IMR-90 (cell line): ENCODE measurements at regions not wholly inside any gene's neighbourhood (a gene's known extent, or its start where the extent isn't known, plus 50 kb on each side); places are given as distances from the start of the nearest gene placed in this dataset.

Experiments used
- ATAC-seq: fragments of 200-7000 bp; cut with Tn5 transposase; 2 replicates; pipeline ENCODE4 v1.9.1; 2020; ENCODE audit warnings: low read depth, mild to moderate bottlenecking, moderate library complexity
- BruUV-seq: library from RNA; stranded (reverse); fragments of 400-500 nt; replicated peaks from 2 replicates; lab custom pipeline; 2021; lab: Mats Ljungman, UMichigan
- CTCF ChIA-PET: fragments of 300-600 bp; formaldehyde crosslinking; extraction: SDS; loops from one replicate; lab custom pipeline; 2021; ENCODE audit warnings: antibody characterized with exemption; lab: Yijun Ruan, JAX
- POLR2A ChIA-PET: fragments of 300-600 bp; sonication (Branson Sonifier 250); formaldehyde crosslinking; loops from one replicate; lab custom pipeline; 2022; ENCODE audit warnings: antibody characterized with exemption; ENCODE audit not compliant: unreplicated experiment; lab: Charles Lee
- DNase-seq: peaks from one replicate; pipeline ENCODE4 v3.0.0; 2013
- H2AFZ ChIP-seq: replicated peaks from 2 replicates; pipeline ENCODE3; 2013; ENCODE audit warnings: low read length, mild to moderate bottlenecking; ENCODE audit not compliant: poor library complexity
- H2AK5ac ChIP-seq: 2 replicates; pipeline ENCODE4 v1.6.1; 2013; ENCODE audit warnings: low read depth, low read length, inconsistent platforms
- H2AK9ac ChIP-seq: replicated peaks from 2 replicates; pipeline ENCODE3; 2013; ENCODE audit warnings: mild to moderate bottlenecking, low read depth, low read length, moderate library complexity; ENCODE audit not compliant: poor library complexity
- H2BK120ac ChIP-seq: 2 replicates; pipeline ENCODE4 v1.6.1; 2013; ENCODE audit warnings: low read depth, low read length, inconsistent platforms
- H2BK15ac ChIP-seq: 3 replicates; pipeline ENCODE4 v1.6.1; 2013; ENCODE audit warnings: low read depth, low read length, inconsistent platforms
- H2BK20ac ChIP-seq: 2 replicates; pipeline ENCODE4 v1.6.1; 2013; ENCODE audit warnings: low read depth, mild to moderate bottlenecking, inconsistent platforms, low read length, moderate library complexity
- H2BK5ac ChIP-seq: 2 replicates; pipeline ENCODE4 v1.6.1; 2013; ENCODE audit warnings: mild to moderate bottlenecking, low read depth, low read length, inconsistent platforms; ENCODE audit not compliant: poor library complexity, severe bottlenecking
- H3K14ac ChIP-seq: replicated peaks from 2 replicates; pipeline ENCODE4 v1.6.1; 2013; ENCODE audit warnings: low read depth, low read length, inconsistent platforms
- H3K18ac ChIP-seq: 2 replicates; pipeline ENCODE4 v1.6.1; 2013; ENCODE audit warnings: low read depth, low read length, control low read depth
- H3K23ac ChIP-seq: 2 replicates; pipeline ENCODE4 v1.6.1; 2013; ENCODE audit warnings: low read depth, low read length, inconsistent platforms
- H3K27ac ChIP-seq: 2 replicates; pipeline ENCODE4 v1.5.1; 2013; ENCODE audit warnings: mild to moderate bottlenecking, control low read depth, low read length; ENCODE audit not compliant: insufficient read depth
- H3K27me3 ChIP-seq: 2 replicates; pipeline ENCODE4 v1.6.1; 2013; ENCODE audit warnings: low read length; ENCODE audit not compliant: control insufficient read depth, insufficient read depth
- H3K36me3 ChIP-seq: 2 replicates; pipeline ENCODE4 v1.6.1; 2013; ENCODE audit warnings: low read length, mixed read lengths; ENCODE audit not compliant: control insufficient read depth, insufficient read depth
- H3K4ac ChIP-seq: 2 replicates; pipeline ENCODE4 v1.6.1; 2013; ENCODE audit warnings: low read depth, low read length, inconsistent platforms
- H3K4me1 ChIP-seq: 2 replicates; pipeline ENCODE4 v1.6.1; 2013; ENCODE audit warnings: low read length, mixed read lengths; ENCODE audit not compliant: control insufficient read depth, insufficient read depth
- H3K4me2 ChIP-seq: 2 replicates; pipeline ENCODE4 v1.6.1; 2013; ENCODE audit warnings: low read depth, mild to moderate bottlenecking, control low read depth, low read length, moderate library complexity
- H3K4me3 ChIP-seq: 2 replicates; pipeline ENCODE4 v1.5.1; 2013; ENCODE audit warnings: low read depth, mild to moderate bottlenecking, control low read depth, low read length, moderate library complexity; ENCODE audit not compliant: insufficient read depth
- H3K56ac ChIP-seq: 2 replicates; pipeline ENCODE4 v1.6.1; 2013; ENCODE audit warnings: low read length, inconsistent platforms; ENCODE audit not compliant: insufficient read depth; ENCODE audit errors: extremely low read depth
- H3K79me1 ChIP-seq, 2 experiments: 2 replicates each; pipeline ENCODE4 v1.6.1; 2013; ENCODE audit warnings: low read length in 2 of 2, inconsistent platforms in 1 of 2, low read depth in 1 of 2
- H3K9ac ChIP-seq: 2 replicates; pipeline ENCODE4 v1.6.1; 2013; ENCODE audit warnings: low read depth, low read length, control low read depth
- H3K9me1 ChIP-seq: 2 replicates; pipeline ENCODE4 v1.6.1; 2013; ENCODE audit warnings: low read length, inconsistent platforms; ENCODE audit not compliant: insufficient read depth
- H3K9me3 ChIP-seq: 2 replicates; pipeline ENCODE4 v1.6.1; 2013; ENCODE audit warnings: low read length; ENCODE audit not compliant: control insufficient read depth, insufficient read depth
- H4K20me1 ChIP-seq: 2 replicates; pipeline ENCODE4 v1.6.1; 2013; ENCODE audit warnings: low read length, inconsistent platforms; ENCODE audit not compliant: insufficient read depth
- H4K5ac ChIP-seq: 2 replicates; pipeline ENCODE4 v1.6.1; 2013; ENCODE audit warnings: mild to moderate bottlenecking, low read depth, low read length, control low read depth
- H4K8ac ChIP-seq, 2 experiments: 2 replicates each; pipeline ENCODE4 v1.6.1; 2013; ENCODE audit warnings: low read depth in 2 of 2, low read length in 2 of 2, control low read depth in 1 of 2, inconsistent platforms in 1 of 2
- H4K91ac ChIP-seq: 2 replicates; pipeline ENCODE4 v1.6.1; 2013; ENCODE audit warnings: low read depth, low read length, inconsistent platforms; ENCODE audit not compliant: insufficient read depth
- CEBPB ChIP-seq: IDR thresholded peaks from 2 replicates; pipeline ENCODE4 v1.6.1; 2012; ENCODE audit warnings: low read depth, low read length, improper control_type of control experiment
- MAFK ChIP-seq: IDR thresholded peaks from 2 replicates; pipeline ENCODE4 v1.6.1; 2012; ENCODE audit warnings: low read depth, low read length, improper control_type of control experiment
- POLR2A ChIP-seq: IDR thresholded peaks from 2 replicates; pipeline ENCODE4 v1.6.1; 2012; ENCODE audit warnings: mild to moderate bottlenecking, low read depth, low read length
- whole genome bisulfite sequencing, 2 experiments: methylation state at CpG; one replicate each; pipeline versions ENCODE4 v1.1.5 to v1.1.7; 2013; ENCODE audit warnings: missing lambda C conversion rate in 2 of 2; ENCODE audit not compliant: insufficient read length in 1 of 2; ENCODE audit errors: extremely low coverage in 2 of 2; 5-methylcytosine and 5-hydroxymethylcytosine counted together
- dilution Hi-C: fragments of 300-500 bp; cut with HindIII; formaldehyde crosslinking; loops from one replicate; pipeline ENCODE4 v1.14.3; 2018; ENCODE audit warnings: low sequenced_read_pairs; ENCODE audit not compliant: unreplicated experiment
- in situ Hi-C: fragments of 300-500 bp; cut with MboI; formaldehyde crosslinking; loops from 3 replicates; pipeline ENCODE4 v1.14.3; 2019; ENCODE audit warnings: low sequenced_read_pairs, inconsistent platforms, mixed read lengths
- intact Hi-C: fragments of 100-400 bp; cut with micrococcal nuclease; formaldehyde crosslinking; loops from 2 replicates; pipeline ENCODE4 v1.10.0; 2022

GRCh38 chr18:39496986-39497385, 1931.4 kb upstream of the CELF4 start:
- no peak overlapping the region for H2AK9ac ChIP-seq
- no peak overlapping the region for H2BK120ac ChIP-seq
- DNase-seq (no peak), ATAC-seq (no peak)
- no peak overlapping the region for H4K91ac ChIP-seq
- H3K23ac ChIP-seq: no peak overlapping the region
- H3K18ac ChIP-seq: no peak overlapping the region
- H3K9me3 ChIP-seq: no peaks in the 10 kb centered on the region
- no peak overlapping the region for H3K9ac ChIP-seq
- H3K79me1 ChIP-seq: no peaks in the 10 kb centered on the region
- no peak overlapping the region for H2BK15ac ChIP-seq
- H4K5ac ChIP-seq: no peak overlapping the region
- no peak overlapping the region for H3K4ac ChIP-seq
- intact Hi-C loops: no loop called here
- no peak overlapping the region for H4K8ac ChIP-seq
- no peak overlapping the region for H2AFZ ChIP-seq
- no peaks in the 10 kb centered on the region for H3K27me3 ChIP-seq
- no CpG with 5 or more reads among the region's 4 CpGs for WGBS, 2 experiments
- no peak overlapping the region for H3K27ac ChIP-seq
- H4K20me1 ChIP-seq: no peaks in the 10 kb centered on the region
- H3K4me3 ChIP-seq: no peak overlapping the region
- dilution Hi-C loops: no loop called here
- ChIA-PET POLR2A (interaction anchor here (0.6 kb wide), 1 partner anchor 15 kb away, joined by 3 read pairs; no protein-coding TSS in a partner anchor), CTCF (no interaction called here)
- no TSS peak for BruUV-seq
- no peak overlapping the region for H3K56ac ChIP-seq
- H2BK20ac ChIP-seq: no peak overlapping the region
- H3K4me2 ChIP-seq: no peak overlapping the region
- no peaks in the 10 kb centered on the region for H3K9me1 ChIP-seq
- no peak overlapping the region for H2AK5ac ChIP-seq
- H3K4me1 ChIP-seq: no peaks in the 10 kb centered on the region
- H3K14ac ChIP-seq: no peak overlapping the region
- H2BK5ac ChIP-seq: no peak overlapping the region
- TF ChIP-seq MAFK: peak; percentile 75
- no peak for TF ChIP-seq CEBPB
- TF ChIP-seq POLR2A: no peak
- H3K36me3 ChIP-seq: no peaks in the 10 kb centered on the region
- in situ Hi-C loops: no loop called here
